Upper lobe of right lung (tissue), 1 donor: ENCODE measurements at regions not wholly inside any gene's neighbourhood (a gene's known extent, or its start where the extent isn't known, plus 50 kb on each side); places are given as distances from the start of the nearest gene placed in this dataset.
"Not testable (repeated sequence)": the region's sequence is repeated elsewhere in the genome, so short reads cannot be mapped to it uniquely, and the experiment has no call there.

Experiments used
- ATAC-seq: fragments of 200-7000 bp; cut with Tn5 transposase; one replicate; pipeline ENCODE4 v1.9.1; 2020; ENCODE audit warnings: mild to moderate bottlenecking, moderate library complexity
- DNase-seq: peaks from one replicate; pipeline ENCODE4 v3.0.0-alpha.2; 2020
- H3K27ac ChIP-seq: fragments of 200-600 bp; one replicate; pipeline ENCODE4 v1.8.0; 2022
- H3K27me3 ChIP-seq: fragments of 200-600 bp; one replicate; pipeline ENCODE4 v1.8.0; 2022; ENCODE audit warnings: mild to moderate bottlenecking
- H3K36me3 ChIP-seq: fragments of 200-600 bp; one replicate; pipeline ENCODE4 v1.8.0; 2022
- H3K4me1 ChIP-seq: fragments of 200-600 bp; one replicate; pipeline ENCODE4 v1.8.0; 2022
- H3K4me3 ChIP-seq: fragments of 200-600 bp; one replicate; pipeline ENCODE4 v1.8.0; 2022; ENCODE audit warnings: mild to moderate bottlenecking
- H3K9me3 ChIP-seq: fragments of 200-600 bp; one replicate; pipeline ENCODE4 v1.8.0; 2022
- intact Hi-C: fragments of 100-400 bp; cut with DNase I; formaldehyde crosslinking; loops from one replicate; pipeline ENCODE4 v1.11.0; 2022
- TF ChIP-seq, protein P1 (sequence below): fragments of 200-600 bp; IDR thresholded peaks from one replicate; pipeline ENCODE4 v1.8.0; 2022; ENCODE audit warnings: antibody characterized with exemption
- donor health status: DM: no; HTN: yes; CAD: no; lungs with severe emphysema.

DNA sequence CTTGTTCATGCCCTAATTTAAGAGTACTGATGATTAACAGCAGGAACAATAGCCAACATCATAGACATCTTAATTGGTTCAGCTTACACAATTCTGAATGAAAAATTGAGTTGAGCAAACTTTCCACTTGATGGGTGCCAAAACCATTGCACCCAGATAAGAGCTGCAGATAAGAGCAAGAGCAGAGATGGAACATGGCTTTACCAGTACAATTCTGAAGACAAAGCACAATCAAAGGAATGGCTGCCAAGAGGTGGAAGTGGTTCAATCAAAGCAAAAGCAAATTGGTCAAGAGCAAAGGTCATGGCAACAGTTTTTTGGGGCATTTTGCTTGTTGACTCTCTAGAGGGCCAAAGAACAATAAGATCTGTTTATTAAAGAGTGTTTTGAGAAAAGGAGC lies 65.6 kb upstream of the ATP5MC3 start:
- ATAC-seq, result no peak
- H3K36me3 ChIP-seq, result no peaks in the 10 kb centered on the region
- H3K4me3 ChIP-seq, result no peak overlapping the region
- H3K9me3 ChIP-seq, result no peaks in the 10 kb centered on the region
- intact Hi-C loops, result no loop called here
- no peak for DNase-seq
- no peak overlapping the region for H3K27ac ChIP-seq
- H3K4me1 ChIP-seq, result no peaks in the 10 kb centered on the region
- TF ChIP-seq, protein P1, sequence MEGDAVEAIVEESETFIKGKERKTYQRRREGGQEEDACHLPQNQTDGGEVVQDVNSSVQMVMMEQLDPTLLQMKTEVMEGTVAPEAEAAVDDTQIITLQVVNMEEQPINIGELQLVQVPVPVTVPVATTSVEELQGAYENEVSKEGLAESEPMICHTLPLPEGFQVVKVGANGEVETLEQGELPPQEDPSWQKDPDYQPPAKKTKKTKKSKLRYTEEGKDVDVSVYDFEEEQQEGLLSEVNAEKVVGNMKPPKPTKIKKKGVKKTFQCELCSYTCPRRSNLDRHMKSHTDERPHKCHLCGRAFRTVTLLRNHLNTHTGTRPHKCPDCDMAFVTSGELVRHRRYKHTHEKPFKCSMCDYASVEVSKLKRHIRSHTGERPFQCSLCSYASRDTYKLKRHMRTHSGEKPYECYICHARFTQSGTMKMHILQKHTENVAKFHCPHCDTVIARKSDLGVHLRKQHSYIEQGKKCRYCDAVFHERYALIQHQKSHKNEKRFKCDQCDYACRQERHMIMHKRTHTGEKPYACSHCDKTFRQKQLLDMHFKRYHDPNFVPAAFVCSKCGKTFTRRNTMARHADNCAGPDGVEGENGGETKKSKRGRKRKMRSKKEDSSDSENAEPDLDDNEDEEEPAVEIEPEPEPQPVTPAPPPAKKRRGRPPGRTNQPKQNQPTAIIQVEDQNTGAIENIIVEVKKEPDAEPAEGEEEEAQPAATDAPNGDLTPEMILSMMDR, result no peak
- peaks cover 15% of the 10 kb centered on the region for H3K27me3 ChIP-seq

DNA sequence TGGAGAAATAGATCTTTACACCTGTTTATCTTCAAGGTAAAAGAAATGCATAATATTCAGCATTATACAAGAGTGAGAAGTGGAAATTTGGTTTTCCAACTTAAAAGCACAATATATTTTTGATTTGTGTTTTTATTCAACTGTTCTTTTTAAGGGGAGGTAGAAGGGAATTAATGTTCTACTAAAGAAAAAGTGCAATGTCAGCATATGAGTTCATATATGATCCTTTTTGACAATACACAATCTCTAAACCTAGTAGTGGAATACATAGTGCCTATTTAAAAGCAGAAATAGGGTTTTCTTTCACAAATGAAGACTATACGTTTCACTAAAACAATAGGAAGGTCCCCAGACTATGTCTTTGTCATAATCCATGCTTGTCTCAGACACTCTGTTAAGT lies 63.2 kb upstream of the ATP5MC3 start:
- no peaks in the 10 kb centered on the region for H3K36me3 ChIP-seq
- no peaks in the 10 kb centered on the region for H3K27me3 ChIP-seq
- DNase-seq (no peak), ATAC-seq (no peak)
- intact Hi-C loops, result no loop called here
- TF ChIP-seq, protein P1, result no peak
- no peaks in the 10 kb centered on the region for H3K9me3 ChIP-seq
- H3K27ac ChIP-seq, result no peak overlapping the region
- H3K4me1 ChIP-seq, result no peaks in the 10 kb centered on the region
- H3K4me3 ChIP-seq, result no peak overlapping the region

DNA sequence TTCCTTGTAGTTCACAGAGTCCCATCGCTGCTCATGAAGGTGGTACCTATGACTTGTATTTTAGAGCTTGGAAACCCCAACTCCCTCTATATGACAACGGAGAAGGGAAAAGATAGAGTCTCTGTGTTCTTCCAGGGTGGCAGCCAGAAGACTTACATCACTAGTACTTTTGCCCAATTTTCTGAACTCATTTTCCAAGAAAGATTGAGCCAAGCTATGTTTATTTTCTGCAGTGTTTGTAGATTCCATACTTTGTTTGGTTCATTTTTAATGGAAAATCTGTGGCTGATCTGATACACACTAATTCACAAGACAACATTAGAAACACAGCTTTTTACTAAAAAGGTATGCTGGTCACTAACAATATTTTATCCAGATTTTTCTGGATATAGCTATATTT lies 60.2 kb upstream of the ATP5MC3 start:
- DNase-seq (no peak), ATAC-seq (no peak)
- no peak overlapping the region for H3K4me3 ChIP-seq
- intact Hi-C loops, result no loop called here
- no peaks in the 10 kb centered on the region for H3K27me3 ChIP-seq
- H3K9me3 ChIP-seq, result no peaks in the 10 kb centered on the region
- H3K36me3 ChIP-seq, result no peaks in the 10 kb centered on the region
- H3K4me1 ChIP-seq, result no peaks in the 10 kb centered on the region
- H3K27ac ChIP-seq, result no peak overlapping the region
- TF ChIP-seq, protein P1, result no peak

DNA sequence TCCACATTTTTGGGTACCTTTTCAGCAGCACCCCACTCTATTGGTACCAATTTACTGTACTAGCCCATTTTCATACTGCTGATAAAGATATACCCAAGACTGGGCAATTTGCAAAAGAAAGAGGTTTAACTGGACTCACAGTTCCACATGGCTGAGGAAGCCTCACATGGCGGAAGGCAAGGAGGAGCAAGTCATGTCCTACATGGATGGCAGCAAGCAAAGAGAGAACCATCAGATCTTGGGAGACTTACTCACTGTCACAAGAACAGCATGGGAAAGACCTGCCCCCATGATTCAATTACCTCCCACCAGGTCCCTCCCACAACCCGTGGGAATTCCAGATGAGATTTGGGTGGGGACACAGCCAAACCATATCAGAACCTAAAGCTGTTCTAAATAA lies 58.5 kb upstream of the ATP5MC3 start:
- DNase-seq, H3K4me3 ChIP-seq, intact Hi-C loops, H3K27me3 ChIP-seq, H3K9me3 ChIP-seq, H3K4me1 ChIP-seq, H3K36me3 ChIP-seq, H3K27ac ChIP-seq, ATAC-seq: not testable (repeated sequence)

DNA sequence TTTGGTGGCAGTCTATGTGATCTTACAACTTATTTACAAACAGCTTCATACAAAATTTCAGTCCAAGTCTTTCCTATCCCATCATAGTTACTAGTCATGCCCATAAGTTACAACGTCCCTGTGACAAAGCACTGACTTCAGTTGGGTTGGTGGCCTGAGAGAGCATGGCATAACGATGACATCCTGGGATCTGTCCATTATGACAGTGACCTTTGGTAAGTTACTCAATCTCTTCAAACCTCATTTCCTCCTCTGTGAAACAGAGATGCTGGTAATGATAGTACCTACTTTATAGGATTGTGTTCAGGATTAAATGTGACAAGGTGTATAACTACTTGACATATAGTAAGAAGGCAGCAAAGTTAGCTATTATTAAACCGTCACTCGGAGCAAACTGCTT lies 55.4 kb upstream of the ATP5MC3 start:
- DNase-seq (no peak), ATAC-seq (no peak)
- no peaks in the 10 kb centered on the region for H3K36me3 ChIP-seq
- no peaks in the 10 kb centered on the region for H3K27me3 ChIP-seq
- no peaks in the 10 kb centered on the region for H3K9me3 ChIP-seq
- TF ChIP-seq, protein P1, result no peak
- no peak overlapping the region for H3K27ac ChIP-seq
- no peak overlapping the region for H3K4me3 ChIP-seq
- H3K4me1 ChIP-seq, result no peaks in the 10 kb centered on the region
- intact Hi-C loops, result no loop called here

DNA sequence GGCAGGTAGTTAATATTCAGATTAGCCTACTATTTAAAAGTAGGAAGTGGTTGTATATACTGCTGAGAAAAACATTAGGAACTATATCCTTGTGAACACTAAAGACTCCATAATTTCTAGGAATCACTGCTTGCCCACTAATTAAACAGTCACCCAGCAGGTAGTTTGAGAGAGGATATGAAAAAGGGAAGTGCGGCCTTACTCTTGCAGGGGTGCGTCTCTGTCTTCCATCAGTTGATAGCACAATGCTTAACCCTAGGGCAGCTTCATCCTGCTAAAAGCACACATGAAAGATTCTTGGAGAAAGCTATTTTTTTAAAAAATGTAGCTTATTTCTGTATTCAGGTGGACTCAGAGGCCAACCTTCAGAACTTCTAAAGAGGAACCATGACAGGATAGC lies 53.1 kb upstream of the ATP5MC3 start:
- Histone ChIP-seq H3K4me3 (no peak overlapping the region), H3K27ac (no peak overlapping the region), H3K36me3 (no peaks in the 10 kb centered on the region), H3K4me1 (no peaks in the 10 kb centered on the region), H3K27me3 (no peaks in the 10 kb centered on the region), H3K9me3 (no peaks in the 10 kb centered on the region)
- intact Hi-C loops, result no loop called here
- TF ChIP-seq, protein P1, result no peak
- DNase-seq (no peak), ATAC-seq (no peak)
